Right hindlimb (tissue), 1 donor: ENCODE measurements at regions not wholly inside any gene's neighbourhood (a gene's known extent, or its start where the extent isn't known, plus 50 kb on each side); places are given as distances from the start of the nearest gene placed in this dataset.

Source experiments
- DNase-seq: peaks from one replicate; pipeline ENCODE4 v3.0.0-alpha.2; 2018

DNA sequence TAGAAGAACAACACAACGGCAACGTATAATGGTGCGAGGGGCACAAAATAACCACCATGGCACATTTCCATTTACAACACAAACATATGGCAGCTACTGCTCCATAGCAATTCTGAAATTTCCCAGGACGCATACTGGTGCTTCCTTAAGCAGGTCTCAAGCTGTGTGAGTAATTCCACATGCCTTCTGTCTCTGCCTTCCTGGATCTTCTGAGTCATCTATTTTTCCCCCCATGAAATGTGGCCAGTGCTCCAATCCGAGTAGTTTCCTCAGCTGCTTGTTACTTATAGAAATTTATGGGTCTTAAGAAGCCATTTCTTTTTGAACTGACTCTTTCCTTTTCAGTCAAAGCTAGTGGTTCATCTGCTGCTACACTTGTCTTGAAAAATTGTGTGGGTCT, 256.6 kb upstream of the KLF6 start:
- DNase-seq = no peak

- DNase-seq = no peak
Observed at GRCh38 chr10:4038000-4038399, 253.0 kb upstream of the KLF6 start.

DNA sequence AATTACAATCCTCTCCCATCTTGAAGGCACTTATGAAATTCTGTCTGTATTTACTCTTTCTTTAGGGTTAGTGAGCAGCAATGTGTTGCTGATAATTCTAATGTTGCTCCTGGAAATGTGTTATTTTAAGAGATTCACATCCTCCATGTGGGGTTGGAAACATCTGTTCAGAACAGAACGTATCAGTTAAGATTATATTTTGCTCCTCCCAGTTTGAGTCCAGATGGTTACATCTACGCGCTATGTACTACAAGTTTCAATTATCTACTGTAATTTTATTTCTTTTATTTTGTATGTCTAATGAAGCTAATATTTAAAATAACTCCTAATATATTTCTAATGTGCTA, 250.6 kb upstream of the KLF6 start:
- DNase-seq = no peak

GRCh38 chr10:4034907-4035598, 250.0 kb upstream of the KLF6 start:
- no peak for DNase-seq

- no peak for DNase-seq
Observed at GRCh38 chr10:4033341-4033896, 248.4 kb upstream of the KLF6 start.

GRCh38 chr10:4029866-4030265, 244.9 kb upstream of the KLF6 start:
- no peak for DNase-seq

- no peak for DNase-seq
Observed at GRCh38 chr10:4028854-4029583, 244.0 kb upstream of the KLF6 start.

- no peak for DNase-seq
Observed at GRCh38 chr10:4028027-4028471, 243.0 kb upstream of the KLF6 start.

DNA sequence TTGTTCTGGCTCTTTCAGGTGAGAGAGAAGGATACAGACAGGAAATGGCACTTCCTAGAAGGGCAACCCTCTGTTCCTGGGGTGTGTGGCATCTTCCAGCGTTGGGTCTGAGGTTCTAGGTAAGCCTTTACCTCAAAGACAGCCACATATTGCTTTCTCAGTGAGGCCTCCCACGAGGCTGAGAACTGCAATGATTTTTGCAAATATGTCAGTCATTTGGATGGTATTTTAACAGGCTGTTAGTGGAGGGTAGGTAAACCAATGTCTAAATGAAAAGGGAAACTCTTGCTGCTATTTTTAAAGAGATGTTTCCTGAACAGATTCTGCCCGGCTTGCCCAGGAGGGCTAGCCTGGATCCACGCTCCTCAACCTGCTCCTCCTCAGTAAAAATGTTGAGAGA, 240.3 kb upstream of the KLF6 start:
- no peak for DNase-seq

GRCh38 chr10:4024516-4025245, 239.7 kb upstream of the KLF6 start:
- DNase-seq = no peak

- DNase-seq = no peak
Observed at GRCh38 chr10:4024027-4024426, 239.0 kb upstream of the KLF6 start.

- no peak for DNase-seq
Observed at GRCh38 chr10:4022473-4022872, 237.5 kb upstream of the KLF6 start.

DNA sequence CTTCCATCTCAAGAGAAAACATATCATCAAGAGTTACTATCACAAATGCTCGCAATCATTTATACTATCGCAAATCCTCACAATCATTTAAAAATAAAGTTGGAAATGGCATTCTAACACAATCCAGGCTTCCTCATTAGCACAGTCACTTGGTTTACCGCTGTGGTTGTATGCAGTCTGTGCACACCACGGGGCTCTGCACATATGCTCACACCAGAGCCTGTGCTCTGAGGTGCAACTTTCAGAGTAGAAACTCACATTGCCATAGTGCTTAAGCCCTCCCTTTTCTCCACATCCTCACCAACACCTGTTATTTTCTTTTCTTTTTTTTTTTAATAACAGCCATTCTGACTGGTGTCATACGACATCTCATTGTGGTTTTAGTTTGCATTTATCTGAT, 235.6 kb upstream of the KLF6 start:
- no peak for DNase-seq

DNA sequence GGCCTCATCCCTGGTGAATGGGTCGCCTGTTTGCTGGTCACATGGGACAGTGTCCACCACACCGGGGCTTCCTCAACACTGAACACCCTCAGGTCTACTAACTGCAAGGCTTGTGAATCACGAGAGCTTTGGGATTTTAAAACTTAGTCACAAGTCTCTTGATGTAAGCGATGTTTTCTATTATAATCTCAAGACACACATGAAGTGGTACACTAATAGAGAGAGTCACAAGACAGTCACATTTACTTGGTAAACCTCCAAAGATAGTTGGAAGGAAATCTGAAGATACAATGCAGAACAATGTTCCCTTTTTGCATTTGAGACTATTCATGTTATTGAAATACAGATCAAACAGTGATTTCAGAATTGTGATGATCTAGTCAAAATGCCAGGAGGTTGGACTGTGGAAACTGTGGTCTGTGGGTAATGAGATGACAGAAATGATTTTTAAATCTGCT, 233.1 kb upstream of the KLF6 start:
- DNase-seq = no peak

DNA sequence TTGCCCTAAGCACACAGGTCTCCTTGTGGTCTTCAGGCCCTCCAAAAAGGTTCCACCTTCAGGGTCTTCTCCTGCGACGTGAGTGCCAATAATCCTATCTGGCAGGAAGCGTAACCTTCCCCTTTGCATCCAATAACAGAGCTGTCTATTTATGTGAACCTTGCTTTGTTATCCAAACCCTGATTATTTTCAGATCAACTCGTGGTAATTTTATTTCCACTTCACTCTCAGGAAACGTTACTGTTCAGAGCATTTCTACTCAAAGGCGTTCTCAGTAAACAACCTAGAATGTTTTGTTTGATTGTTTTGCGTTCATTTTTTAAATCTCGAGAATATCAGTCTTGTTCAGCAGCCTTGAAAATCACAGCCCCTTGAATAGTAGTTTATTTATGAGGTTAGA, 232.3 kb upstream of the KLF6 start:
- no peak for DNase-seq

DNA sequence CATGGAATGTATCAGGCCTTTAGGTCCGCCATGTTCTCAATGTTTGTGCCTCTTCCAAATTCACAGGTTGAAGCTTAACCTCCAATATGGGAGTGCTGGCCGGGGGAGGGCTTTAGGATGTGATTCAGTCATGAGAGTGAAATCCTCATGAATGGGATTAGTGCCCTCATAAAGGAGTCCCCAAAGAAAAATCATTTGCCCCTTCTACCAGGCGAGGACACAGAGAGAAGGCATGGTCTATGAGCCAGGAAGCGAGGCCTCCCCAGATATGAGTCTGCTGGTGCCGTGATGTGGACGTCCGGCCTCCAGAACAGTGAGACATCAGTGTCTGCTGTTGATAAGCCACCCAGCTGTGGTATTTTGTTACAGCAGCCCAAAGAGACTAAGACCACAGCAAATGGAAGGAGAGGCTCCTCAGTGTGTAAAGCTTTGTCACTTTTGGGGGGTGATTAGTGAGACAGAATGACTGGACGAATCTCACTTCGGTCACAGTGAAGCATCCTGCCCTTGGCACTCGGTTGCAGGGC, 231.3 kb upstream of the KLF6 start:
- no peak for DNase-seq

DNA sequence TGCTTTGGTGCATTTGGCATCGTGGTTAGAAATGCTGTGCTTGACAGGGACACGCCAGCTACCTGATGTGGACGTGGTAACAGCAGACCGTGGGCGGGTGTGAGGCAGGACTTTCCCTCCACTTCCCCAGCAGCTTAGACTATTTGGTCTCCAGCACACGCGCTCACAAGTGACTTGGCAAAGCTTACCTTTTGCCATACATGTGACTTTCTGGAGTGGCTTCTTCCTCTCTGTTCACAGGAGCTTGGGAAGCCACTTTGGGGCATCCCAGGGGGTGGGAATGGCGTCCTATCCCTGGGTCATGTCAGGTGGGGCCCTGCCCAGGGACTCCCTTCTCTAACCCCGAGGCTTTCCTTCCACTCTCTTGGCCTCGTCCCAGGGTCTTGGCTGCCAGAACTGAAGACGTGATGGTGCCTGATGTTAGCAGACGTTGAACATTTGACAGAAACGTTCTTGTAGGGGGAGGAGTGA, 228.7 kb upstream of the KLF6 start:
- peak; percentile 38 for DNase-seq

DNA sequence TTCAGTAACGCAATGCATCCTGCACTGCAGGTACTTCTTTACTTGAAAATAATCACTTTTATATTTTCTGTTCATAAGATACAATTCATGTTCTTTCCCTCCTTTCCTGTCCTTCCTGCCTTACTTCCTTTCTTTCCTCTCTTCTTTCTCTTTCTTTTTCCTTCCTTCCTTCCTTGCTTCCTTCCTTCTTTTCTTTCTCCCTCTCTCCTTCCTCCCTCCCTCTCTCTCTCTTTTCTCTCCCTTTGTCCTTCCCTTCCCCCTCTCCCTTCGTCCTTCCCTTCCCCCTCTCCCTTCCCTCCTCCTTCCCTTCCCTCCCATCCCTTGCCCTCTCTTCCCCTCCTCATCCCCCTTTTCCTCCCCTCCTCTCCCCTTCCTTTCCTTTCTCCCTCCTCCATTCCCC, 227.8 kb upstream of the KLF6 start:
- no peak for DNase-seq

DNA sequence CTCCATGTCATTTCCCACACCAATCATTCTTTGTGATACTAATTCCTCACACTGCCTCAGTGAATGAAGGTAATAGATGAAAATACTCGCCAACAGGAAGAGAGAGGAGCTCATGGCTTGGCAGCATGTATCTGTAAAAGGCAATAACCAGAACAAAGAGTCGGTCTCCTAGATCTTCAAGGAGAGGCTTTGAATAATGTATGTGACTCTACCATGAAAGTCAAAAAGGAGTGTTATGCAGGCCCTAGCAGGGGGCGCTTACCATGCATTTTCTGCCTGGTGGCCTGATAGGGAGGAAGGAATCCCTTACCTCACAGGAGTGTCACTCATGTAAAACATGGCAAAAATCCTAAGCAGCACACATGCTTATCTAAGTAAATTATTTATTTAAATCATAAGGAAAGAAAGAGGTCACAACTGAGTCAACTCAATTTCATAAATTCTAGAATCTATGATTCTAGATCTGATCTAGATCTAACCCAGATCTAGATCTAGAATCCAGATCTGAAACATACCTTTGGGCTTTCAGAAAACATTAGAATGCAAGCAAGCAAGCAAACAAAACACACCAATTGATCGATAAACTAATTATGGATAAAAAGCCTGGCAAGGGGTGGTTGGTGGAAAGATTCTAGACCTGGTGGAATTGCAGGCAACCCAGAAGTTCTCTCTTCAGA, 226.3 kb upstream of the KLF6 start:
- DNase-seq = no peak

GRCh38 chr10:4008676-4009382, 223.8 kb upstream of the KLF6 start:
- no peak for DNase-seq

GRCh38 chr10:4007771-4008170, 222.8 kb upstream of the KLF6 start:
- no peak for DNase-seq

- no peak for DNase-seq
Observed at GRCh38 chr10:4006858-4007257, 221.8 kb upstream of the KLF6 start.
